Suppressor macrophage (primary cell): ENCODE measurements at regions not wholly inside any gene's neighbourhood (a gene's known extent, or its start where the extent isn't known, plus 50 kb on each side); places are given as distances from the start of the nearest gene placed in this dataset.
"Not testable (repeated sequence)": the region's sequence is repeated elsewhere in the genome, so short reads cannot be mapped to it uniquely, and the experiment has no call there.

Source experiments
- DNase-seq, 4 experiments: peaks; one replicate each; pipeline ENCODE4 v3.0.0-alpha.2; 2020 to 2022

GRCh38 chr18:73059280-73059679 is 191.5 kb upstream of the NETO1 start:
- no peak for DNase-seq

GRCh38 chr18:73047688-73048087 is 179.9 kb upstream of the NETO1 start:
- DNase-seq, result peak in 1 of 4 experiments; percentile 1

DNA sequence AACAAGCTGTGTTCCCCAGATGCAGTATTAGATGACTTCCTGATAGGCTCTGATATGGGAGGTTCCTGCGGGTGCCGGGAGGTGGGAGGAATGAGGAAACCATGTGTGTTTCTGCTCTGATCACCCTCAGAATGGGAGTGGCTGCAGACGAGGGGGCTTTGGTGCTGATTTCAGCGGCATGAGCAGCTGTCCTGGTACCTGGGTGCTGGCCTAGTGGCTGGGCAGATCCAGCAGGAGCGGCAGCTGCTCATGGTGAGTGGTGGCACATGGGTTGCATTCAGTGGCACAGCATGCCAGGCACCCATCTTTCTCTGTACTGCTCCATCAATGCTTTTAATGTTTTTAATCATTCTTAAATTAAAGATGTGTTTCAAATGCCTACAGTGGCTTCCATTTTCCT is 177.2 kb upstream of the NETO1 start:
- DNase-seq, result no peak

DNA sequence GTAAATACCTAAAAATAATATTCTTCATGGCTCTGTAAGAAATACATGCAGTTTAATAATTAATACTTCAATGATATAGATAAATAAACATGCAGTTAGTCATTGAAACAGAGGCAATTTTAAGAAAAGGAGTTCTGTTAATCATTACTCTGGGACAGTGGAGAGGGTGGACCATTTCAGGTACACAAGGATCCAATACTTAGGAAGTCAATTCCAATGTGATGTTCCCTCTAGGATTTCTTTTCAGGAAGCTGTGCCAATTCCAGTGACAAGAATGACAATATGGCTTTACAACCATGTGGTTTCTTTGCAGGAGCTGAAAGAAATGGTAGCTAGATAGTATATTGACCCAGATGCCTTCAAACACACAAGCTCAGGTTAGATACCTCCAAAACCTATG is 175.8 kb upstream of the NETO1 start:
- DNase-seq, result no peak

DNA sequence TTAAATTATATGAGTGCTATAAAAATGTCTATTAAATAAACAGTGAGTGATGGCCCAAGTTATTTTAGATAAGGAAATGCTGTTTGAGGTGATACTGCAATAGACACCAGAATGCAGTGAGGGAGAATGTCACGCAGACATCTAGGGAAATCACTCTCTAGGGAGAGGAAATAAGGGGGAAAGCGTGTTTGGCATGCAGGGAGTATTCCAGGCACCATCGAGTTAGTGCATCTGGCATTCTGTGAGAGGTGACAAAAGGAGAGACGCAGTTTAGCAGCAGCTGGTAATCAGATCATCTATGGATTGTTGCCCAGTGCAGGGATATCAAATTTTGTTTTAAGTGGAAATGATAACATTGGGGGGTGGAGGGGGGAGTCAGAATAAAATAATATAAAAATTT is 175.4 kb upstream of the NETO1 start:
- DNase-seq, result no peak

GRCh38 chr18:73040247-73040646 is 172.5 kb upstream of the NETO1 start:
- no peak for DNase-seq

GRCh38 chr18:73038336-73038735 is 170.5 kb upstream of the NETO1 start:
- DNase-seq, result no peak

DNA sequence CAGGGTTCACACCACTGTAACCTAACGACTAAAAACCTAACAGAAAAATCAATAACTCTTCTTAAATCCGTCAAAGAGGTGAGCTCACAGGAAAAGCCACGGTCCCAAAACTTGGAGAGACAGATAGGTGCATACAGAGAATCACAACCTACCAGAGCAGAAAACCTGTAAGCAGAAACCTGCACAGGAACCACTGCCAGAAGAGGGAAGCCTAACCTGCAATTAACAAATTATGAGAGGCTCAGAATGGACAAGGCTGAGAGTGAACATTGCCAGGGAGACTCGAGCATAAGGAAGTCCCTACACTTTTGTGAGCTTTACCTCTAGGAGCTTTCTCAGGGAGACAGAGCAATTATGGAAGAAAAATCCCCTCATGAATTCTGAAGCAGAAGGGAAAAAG is 156.2 kb upstream of the NETO1 start:
- no peak for DNase-seq

- no peak for DNase-seq
Observed at GRCh38 chr18:73009691-73010090, 141.9 kb upstream of the NETO1 start.

DNA sequence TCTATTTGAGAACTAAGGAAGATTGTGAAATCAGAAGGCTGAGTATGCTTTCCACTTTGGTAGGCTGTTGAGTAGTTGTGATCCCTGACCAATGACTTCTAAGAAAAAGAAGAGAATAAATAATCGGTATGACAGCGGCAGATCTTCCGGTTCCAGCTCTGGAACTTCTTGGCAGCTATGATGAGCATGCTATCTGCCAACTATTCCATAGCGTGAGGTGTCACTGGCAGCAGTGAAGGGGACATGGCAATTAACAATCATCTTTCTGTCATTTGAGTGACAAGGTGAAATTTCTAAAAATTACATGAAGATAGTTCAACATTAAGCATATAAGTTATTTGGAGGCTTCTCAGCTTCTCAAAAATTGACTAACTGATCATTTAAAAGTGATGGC is 140.1 kb upstream of the NETO1 start:
- no peak for DNase-seq

DNA sequence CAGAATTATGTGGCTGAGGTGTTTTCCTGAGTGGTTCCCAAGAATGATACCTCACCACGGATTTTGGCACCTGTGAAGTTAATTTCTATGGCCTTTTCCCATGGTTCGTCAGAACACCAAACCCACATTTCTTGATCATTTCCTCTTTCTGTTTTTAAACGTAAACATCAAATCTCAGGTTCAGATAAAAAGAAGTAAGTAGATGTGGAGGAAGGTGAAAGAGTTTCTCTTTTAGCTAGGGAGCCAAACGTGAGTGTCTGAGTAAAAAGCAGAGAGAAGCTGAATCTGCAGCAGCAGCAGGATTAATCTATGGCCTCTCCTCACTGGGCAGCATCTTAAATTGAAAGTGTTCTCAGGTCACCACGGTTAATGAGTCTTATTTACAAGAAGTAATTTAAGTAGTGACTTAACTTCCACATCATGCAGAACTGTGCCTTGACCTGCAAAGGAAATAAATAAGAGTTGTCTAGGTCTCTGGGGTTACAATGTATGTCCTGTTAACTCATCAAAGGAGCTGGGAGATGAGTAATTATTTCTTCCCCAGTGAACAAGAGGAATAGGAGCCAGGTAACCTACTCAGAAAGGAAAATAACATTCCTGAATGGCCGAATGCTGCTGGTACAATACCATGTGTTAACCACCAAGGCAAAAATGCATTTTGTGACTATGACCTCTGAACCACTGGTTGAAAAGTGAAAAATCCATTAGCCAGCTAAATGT is 139.6 kb upstream of the NETO1 start:
- DNase-seq, result no peak

DNA sequence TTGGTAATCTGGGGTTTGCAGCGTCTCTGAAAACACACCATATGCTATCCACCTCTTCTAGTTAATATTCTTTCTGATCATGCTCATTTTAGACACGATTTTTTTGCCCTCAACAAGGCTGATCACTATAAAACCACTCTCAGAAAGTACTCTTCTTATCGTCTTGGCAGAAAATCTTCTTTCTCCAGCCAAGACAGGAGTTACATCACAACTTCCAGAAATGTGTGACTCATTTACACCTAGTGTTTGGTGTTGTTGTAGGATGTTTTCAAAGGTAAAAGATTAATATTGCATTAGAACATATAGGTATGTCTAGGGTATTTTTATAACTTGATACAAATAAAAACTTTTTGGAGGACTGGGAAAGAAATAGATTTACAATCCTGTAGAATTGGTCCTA is 138.5 kb upstream of the NETO1 start:
- no peak for DNase-seq

DNA sequence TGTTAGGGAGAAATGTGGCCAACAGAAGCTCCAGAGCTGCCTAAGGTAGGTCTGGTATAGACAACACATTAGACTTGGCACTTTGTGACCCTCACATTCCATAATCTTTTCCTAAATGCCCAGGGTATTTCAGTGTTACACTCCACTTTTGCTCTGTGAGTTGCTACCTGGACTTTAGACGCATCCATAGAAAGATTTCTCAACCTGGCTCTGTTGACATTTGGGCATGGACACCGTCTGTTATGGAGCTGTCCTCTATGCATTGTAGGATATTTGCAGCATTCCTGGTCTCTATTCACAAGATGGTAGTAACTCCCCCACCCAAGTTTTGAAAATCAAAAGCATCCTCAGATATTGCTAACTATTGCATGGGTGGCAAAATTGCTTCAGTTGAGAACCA is 136.5 kb upstream of the NETO1 start:
- no peak for DNase-seq

DNA sequence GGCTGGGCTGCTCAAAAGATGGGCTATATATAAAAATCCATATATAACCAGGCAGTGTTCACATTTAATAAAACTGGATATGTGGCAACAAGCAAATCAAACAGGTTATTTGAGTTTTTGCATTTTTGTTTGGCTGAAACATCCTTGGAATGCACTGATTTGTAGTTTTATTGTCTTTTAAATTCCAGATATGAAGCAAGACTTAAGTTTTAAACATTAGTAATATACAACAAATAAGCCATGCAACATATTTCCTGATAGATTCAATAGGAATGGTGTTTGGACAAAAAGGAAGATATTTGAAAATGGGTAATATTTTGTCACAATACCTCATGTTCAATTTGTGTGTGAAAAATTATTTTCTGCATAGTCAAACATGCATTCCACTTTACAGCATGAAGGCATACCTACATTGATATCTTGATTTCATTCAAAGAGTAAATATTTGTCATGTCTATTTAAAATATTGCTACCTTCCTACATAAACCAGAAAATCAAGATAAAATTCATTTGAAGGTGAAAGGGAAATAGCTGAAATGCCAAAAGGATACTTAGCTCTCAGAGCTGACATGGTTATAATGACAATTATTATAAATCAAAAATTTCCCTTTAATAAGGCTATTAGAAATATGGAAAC is 132.3 kb upstream of the NETO1 start:
- no peak for DNase-seq

GRCh38 chr18:72995558-72995957 is 127.8 kb upstream of the NETO1 start:
- no peak for DNase-seq

- no peak for DNase-seq
Observed at GRCh38 chr18:72993250-72993649, 125.5 kb upstream of the NETO1 start.

DNA sequence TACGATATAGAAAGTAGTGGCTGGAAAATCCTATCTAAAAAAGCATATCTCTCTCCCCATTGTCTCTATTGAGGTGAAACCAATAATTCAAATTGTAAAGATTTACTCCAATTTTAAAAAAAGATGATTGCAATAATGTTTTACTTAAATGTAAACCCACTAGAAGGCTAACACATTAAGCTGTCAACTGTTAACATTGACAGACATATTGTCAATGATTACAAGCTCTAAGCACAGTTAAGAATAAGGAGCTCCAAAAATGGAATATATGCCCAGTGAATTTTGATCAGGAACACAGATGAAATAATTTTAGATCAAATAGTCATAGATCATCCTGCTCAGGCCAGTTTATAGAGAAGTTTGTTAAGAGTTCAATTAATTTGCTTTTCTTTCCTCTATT is 123.6 kb upstream of the NETO1 start:
- DNase-seq, result no peak

DNA sequence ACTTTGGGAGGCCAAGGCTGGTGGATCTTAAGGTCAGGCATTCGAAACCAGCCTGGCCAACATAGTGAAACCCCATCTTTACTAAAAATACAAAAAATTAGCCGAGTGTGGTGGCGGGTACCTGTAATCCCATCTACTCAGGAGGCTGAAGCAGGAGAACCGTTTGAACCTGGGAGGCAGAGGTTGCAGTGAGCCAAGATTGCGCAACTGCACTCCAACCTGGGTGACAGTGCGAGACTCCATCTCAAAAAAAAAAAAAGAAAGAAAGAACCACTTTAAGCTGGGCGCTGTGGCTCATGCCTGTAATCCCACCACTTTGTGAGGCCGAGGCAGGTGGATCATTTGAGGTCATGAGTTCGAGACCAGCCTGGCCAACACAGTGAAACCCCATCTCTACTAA is 119.8 kb upstream of the NETO1 start:
- DNase-seq, result not testable (repeated sequence)

- DNase-seq, result no peak
Observed at GRCh38 chr18:72986103-72986502, 118.3 kb upstream of the NETO1 start.

GRCh38 chr18:72985686-72986085 is 117.9 kb upstream of the NETO1 start:
- no peak for DNase-seq

DNA sequence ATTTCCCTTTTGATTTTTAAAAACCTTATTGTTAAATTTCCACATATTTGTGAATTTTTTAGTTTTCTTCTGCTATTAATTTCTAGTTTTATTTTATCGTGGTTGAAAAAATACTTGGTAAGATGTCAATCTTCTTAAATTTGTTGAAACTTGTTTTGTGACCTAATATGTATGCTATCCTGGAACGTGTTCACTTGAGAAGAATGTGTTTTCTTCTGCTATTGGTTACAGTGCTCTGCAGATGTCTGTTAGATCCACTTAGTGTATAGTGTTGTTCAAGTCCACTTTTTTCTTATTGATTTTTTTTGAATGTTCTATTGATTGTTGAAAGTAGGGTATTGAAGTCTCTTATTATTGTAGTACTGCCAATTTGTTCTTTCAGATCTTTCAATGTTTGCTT is 116.5 kb upstream of the NETO1 start:
- DNase-seq, result no peak

DNA sequence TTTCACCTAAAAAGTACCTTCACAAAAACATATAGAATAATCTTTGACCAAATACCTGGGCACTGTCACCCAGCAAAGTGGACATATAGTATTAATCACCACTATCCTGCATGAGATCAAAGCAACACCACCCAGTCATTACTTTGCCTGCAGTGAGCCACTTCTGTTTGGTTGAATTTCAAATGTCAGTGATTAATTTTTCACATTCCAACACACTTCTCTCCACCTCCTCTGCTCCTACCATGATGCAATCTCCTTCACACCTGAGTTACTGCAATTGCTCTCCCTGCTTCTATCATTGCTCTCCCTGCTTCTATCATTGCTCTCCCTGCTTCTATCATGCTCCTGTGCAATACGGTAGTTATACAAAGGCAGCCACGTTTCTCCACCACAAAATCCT is 106.1 kb upstream of the NETO1 start:
- DNase-seq, result no peak

- DNase-seq, result no peak
Observed at GRCh38 chr18:72965616-72966015, 97.8 kb upstream of the NETO1 start.

- not testable (repeated sequence) for DNase-seq
Observed at GRCh38 chr18:72958195-72958594, 90.4 kb upstream of the NETO1 start.

GRCh38 chr18:72948439-72948838 is 80.7 kb upstream of the NETO1 start:
- no peak for DNase-seq
